HG03457 (cell line): ENCODE measurements at regions not wholly inside any gene's neighbourhood (a gene's known extent, or its start where the extent isn't known, plus 50 kb on each side); places are given as distances from the start of the nearest gene placed in this dataset.

Experiments
- ATAC-seq: cut with Tn5 transposase; IDR thresholded peaks from one replicate; pipeline ENCODE4 v1.9.1; 2021; ENCODE audit warnings: moderate number of reproducible peaks; ENCODE audit not compliant: unreplicated experiment

- ATAC-seq: no peak
Measured at GRCh38 chr6:74785236-74785635, 420.6 kb downstream of the COL12A1 start.

- no peak for ATAC-seq
Measured at GRCh38 chr6:74782346-74782745, 423.5 kb downstream of the COL12A1 start.

GRCh38 chr6:74780831-74781230 is 425.0 kb downstream of the COL12A1 start:
- no peak for ATAC-seq

DNA sequence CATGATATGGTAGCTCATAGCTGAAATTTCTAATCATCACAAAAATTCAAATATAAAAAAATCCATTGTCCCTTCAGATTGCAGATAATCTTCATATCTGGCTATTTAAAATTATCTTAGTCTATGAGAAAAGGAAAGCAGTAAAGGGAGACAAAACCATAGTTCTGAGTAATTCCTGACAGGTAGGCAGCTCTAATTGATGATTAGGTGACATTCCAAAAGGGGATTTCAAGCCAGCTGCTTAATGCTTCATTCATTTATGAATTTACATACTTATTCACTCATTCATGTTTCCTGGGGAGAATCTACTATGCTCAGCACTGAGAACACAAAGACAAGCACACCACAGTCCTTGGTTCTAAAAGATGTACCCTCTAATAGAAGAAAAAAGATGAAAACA is 437.1 kb downstream of the COL12A1 start:
- ATAC-seq: no peak

DNA sequence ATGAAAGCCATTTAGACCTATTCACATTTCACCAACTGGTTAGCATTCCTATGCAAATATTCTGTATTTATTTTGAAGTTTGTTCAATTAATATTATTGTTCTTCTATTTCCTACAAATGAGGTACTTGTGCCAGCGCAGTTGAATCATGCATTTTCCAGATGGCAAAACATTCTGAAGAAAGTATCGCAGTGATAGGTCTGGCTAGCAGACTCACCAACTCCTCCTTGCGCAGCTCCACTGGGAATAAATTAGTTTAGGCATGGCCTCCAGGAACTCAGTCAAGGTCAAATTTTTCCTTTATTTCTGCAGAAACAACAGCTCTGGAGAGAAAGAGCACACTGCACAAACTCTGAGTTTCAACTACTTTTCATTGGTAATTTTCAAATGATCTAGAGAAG is 437.7 kb downstream of the COL12A1 start:
- ATAC-seq: no peak

DNA sequence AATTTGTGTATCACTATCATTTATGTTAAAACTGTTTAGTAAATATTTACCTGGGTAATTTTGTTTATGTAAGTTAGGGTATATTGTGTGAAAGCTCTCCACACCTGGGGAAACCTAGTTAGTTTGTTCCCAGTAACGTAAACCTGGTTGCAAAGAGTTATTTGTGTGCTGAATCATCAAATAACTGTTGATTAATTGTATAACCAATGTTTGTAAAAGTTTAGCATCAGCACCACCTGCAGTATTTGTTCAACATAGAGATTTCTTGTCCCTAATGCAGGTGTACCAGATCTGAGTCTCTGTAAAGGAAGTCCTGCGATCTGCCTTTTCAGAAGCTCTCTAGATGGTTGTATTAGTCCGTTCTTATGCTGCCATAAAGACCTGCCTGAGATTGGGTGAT is 440.4 kb downstream of the COL12A1 start:
- ATAC-seq: no peak

- ATAC-seq: no peak
Measured at GRCh38 chr6:74764486-74764885, 441.4 kb downstream of the COL12A1 start.

GRCh38 chr6:74762841-74763240 is 443.0 kb downstream of the COL12A1 start:
- ATAC-seq: no peak

DNA sequence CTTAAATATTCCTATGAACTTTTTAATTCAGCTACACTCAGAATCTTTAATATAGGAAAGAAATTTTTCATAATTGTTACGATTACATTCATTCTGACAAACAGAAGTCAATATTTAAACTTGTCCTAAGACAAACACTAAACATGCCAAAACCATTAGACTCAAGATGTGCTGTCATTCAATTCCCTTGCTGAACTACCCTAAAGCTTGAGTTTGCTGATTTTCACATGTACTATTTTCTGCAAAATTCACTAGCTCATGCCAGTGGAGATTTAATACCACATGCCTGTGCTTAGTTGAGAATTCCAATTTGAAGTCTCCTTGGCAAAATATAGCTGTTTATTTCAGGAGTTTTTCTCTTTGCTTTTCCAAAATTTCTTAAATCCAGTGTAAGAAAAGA is 448.0 kb downstream of the COL12A1 start:
- ATAC-seq: no peak

- ATAC-seq: no peak
Measured at GRCh38 chr6:74756923-74757322, 448.9 kb downstream of the COL12A1 start.

- ATAC-seq: no peak
Measured at GRCh38 chr6:74755778-74756177, 450.1 kb downstream of the COL12A1 start.

GRCh38 chr6:74755196-74755595 is 450.7 kb downstream of the COL12A1 start:
- ATAC-seq: no peak

- ATAC-seq: no peak
Measured at GRCh38 chr6:74753883-74754600, 451.8 kb downstream of the COL12A1 start.

- no peak for ATAC-seq
Measured at GRCh38 chr6:74752303-74752702, 453.6 kb downstream of the COL12A1 start.

DNA sequence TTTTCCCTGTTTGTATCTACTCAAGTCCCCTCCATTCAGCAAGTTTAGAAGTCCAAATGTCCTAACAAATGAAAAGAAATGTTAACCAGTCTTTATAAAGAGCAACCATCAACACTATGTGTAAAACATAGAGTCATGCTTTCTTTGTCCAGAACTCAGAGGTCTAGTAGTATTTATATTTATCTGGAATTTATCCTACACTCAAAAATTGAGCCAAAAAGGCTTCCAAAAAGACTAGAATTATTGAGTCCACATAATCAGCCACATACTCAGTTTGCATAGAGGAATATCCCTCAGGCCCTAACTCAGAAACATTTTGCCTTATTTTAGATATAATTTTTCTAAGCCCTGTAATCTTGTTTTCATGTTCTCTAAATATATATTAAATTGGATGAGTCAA is 455.0 kb downstream of the COL12A1 start:
- ATAC-seq: no peak

- peak; percentile 54 for ATAC-seq
Measured at GRCh38 chr6:74749211-74750147, 456.4 kb downstream of the COL12A1 start.

DNA sequence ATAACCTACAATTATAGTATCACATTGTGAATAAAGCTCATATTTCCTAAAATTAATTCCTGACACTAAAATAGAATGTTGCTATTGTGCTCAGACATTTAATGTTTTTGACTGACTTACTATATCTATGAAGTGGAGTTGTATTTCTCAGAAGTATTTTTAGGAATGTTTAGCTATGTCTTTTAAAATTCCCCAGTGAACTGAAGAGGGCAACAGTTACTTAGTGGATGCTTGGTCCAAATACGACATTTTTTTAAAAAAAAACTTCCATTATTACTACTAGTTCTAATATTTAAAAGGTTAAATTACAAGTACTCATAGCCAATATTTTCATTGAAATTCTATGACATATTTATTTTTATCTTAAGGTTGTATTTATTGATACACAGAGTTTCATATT is 460.2 kb downstream of the COL12A1 start:
- ATAC-seq: no peak

GRCh38 chr6:74742793-74743508 is 462.9 kb downstream of the COL12A1 start:
- ATAC-seq: no peak

DNA sequence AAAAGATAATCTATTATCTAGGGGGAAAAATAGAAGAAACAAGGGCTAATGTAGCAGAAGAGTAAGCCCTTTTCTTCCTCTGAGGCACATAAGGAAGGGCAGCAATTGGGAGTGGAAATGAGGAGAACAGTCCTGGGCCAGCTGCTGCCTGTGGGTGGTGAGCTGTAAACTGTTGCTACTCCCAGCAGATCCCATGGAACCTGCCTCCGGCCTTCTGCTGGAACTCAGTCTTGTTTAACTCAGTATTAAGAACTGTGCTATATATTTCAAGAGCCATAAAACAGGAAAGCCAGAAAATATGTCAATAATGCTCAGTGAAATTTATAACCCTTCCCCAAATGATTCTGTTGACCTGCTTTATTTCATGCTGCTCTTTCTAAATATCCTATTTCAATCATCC is 464.2 kb downstream of the COL12A1 start:
- ATAC-seq: no peak

- ATAC-seq: no peak
Measured at GRCh38 chr6:74735304-74735703, 470.5 kb downstream of the COL12A1 start.

- ATAC-seq: no peak
Measured at GRCh38 chr6:74734901-74735300, 471.0 kb downstream of the COL12A1 start.
